GM12892 (cell line): ENCODE measurements at regions not wholly inside any gene's neighbourhood (a gene's known extent, or its start where the extent isn't known, plus 50 kb on each side); places are given as distances from the start of the nearest gene placed in this dataset.

Experiments used
- POLR2A ChIP-seq: IDR thresholded peaks from 2 replicates; pipeline ENCODE4 v1.6.1; 2011; ENCODE audit warnings: low read depth, low read length, control low read depth
- POLR2AphosphoS5 ChIP-seq: IDR thresholded peaks from 2 replicates; pipeline ENCODE4 v1.6.1; 2011; ENCODE audit warnings: low read depth, low read length, control low read depth
- TAF1 ChIP-seq: IDR thresholded peaks from 2 replicates; pipeline ENCODE4 v1.6.1; 2011; ENCODE audit warnings: low read depth, mild to moderate bottlenecking, control low read depth, low read length, borderline replicate concordance

GRCh38 chr18:29307982-29308381 is 1131.1 kb upstream of the CDH2 start:
- no peak for TF ChIP-seq POLR2AphosphoS5
- no peak for TF ChIP-seq TAF1
- TF ChIP-seq POLR2A: no peak
